HEK293 (cell line): ENCODE measurements at regions not wholly inside any gene's neighbourhood (a gene's known extent, or its start where the extent isn't known, plus 50 kb on each side); places are given as distances from the start of the nearest gene placed in this dataset.
A peak's percentile ranks its signal among the peaks of the same experiment; 100 is the strongest.

Experiments used
- CTCF ChIA-PET: fragments of 350-600 bp; formaldehyde crosslinking; extraction: SDS; loops from one replicate; lab custom pipeline; 2021; ENCODE audit warnings: antibody characterized with exemption; lab: Yijun Ruan, JAX
- POLR2A ChIA-PET: fragments of 300-600 bp; formaldehyde crosslinking; extraction: SDS; loops from one replicate; lab custom pipeline; 2020; ENCODE audit warnings: antibody characterized with exemption, inconsistent platforms; lab: Yijun Ruan, JAX
- H3K27ac ChIP-seq: fragments of 200-500 bp; sonication (Bioruptor generic); 2 replicates; pipeline ENCODE4 v1.5.1; 2014; ENCODE audit warnings: low read depth, low read length, control low read depth, inconsistent platforms; ENCODE audit errors: extremely low read depth
- H3K36me3 ChIP-seq, 2 experiments: fragments of 200-500 bp in 1 of 2; sonication (Bioruptor generic) in 1 of 2; 1 replicate in 1 of 2; 2 replicates in 1 of 2; pipeline ENCODE4 v1.5.1; 2014 to 2017; ENCODE audit warnings: inconsistent platforms in 2 of 2, low read length in 2 of 2; ENCODE audit not compliant: control insufficient read depth in 2 of 2, insufficient read depth in 1 of 2
- H3K4me1 ChIP-seq: fragments of 200-500 bp; sonication (Bioruptor generic); 2 replicates; pipeline ENCODE4 v1.5.1; 2014; ENCODE audit warnings: mild to moderate bottlenecking, low read length, inconsistent platforms; ENCODE audit not compliant: control insufficient read depth, insufficient read depth
- H3K4me3 ChIP-seq: 2 replicates; pipeline ENCODE4 v1.5.1; 2011; ENCODE audit warnings: low read depth, mild to moderate bottlenecking, control low read depth, low read length, moderate library complexity
- H3K9me3 ChIP-seq: fragments of 200-500 bp; sonication (Bioruptor generic); 2 replicates; pipeline ENCODE4 v1.5.1; 2014; ENCODE audit warnings: low read depth, low read length, inconsistent platforms; ENCODE audit not compliant: control insufficient read depth, insufficient read depth
- SP7 ChIP-seq: fragments of 450-650 bp; formaldehyde crosslinking; IDR thresholded peaks from 2 replicates; pipeline ENCODE4 v1.5.1; 2016; ENCODE audit warnings: missing biosample characterization, missing genetic modification characterization
- ZBTB17 ChIP-seq: fragments of 450-650 bp; formaldehyde crosslinking; IDR thresholded peaks from 2 replicates; pipeline ENCODE4 v1.5.1; 2016; ENCODE audit warnings: missing biosample characterization, missing genetic modification characterization
- ZNF202 ChIP-seq: fragments of 450-650 bp; formaldehyde crosslinking; IDR thresholded peaks from 2 replicates; pipeline ENCODE4 v1.5.1; 2016; ENCODE audit warnings: missing biosample characterization, missing genetic modification characterization, borderline replicate concordance
- ZNF248 ChIP-seq: fragments of 450-650 bp; formaldehyde crosslinking; IDR thresholded peaks from 2 replicates; pipeline ENCODE4 v1.5.1; 2017; ENCODE audit warnings: missing biosample characterization, missing genetic modification characterization
- ZNF416 ChIP-seq: fragments of 450-650 bp; formaldehyde crosslinking; IDR thresholded peaks from 2 replicates; pipeline ENCODE4 v1.5.1; 2016; ENCODE audit warnings: missing biosample characterization, missing genetic modification characterization
- ZNF529 ChIP-seq: fragments of 450-650 bp; formaldehyde crosslinking; IDR thresholded peaks from 2 replicates; pipeline ENCODE4 v1.5.1; 2017; ENCODE audit warnings: missing genetic modification characterization, missing biosample characterization; ENCODE audit not compliant: insufficient replicate concordance
- ZNF626 ChIP-seq: fragments of 450-650 bp; sonication (Bioruptor Pico); formaldehyde crosslinking; IDR thresholded peaks from 2 replicates; pipeline ENCODE4 v1.5.1; 2018; ENCODE audit warnings: missing biosample characterization, missing genetic modification characterization, inconsistent platforms
- ZNF768 ChIP-seq: fragments of 450-650 bp; formaldehyde crosslinking; IDR thresholded peaks from 2 replicates; pipeline ENCODE4 v1.5.1; 2018; ENCODE audit warnings: missing biosample characterization, mild to moderate bottlenecking, missing genetic modification characterization
- TF ChIP-seq, protein P1 (sequence below): sonication (generic); formaldehyde crosslinking; IDR thresholded peaks from 2 replicates; pipeline ENCODE4 v1.8.1; 2022; ENCODE audit warnings: mild to moderate bottlenecking, moderate library complexity, missing genetic modification reagents
- TF ChIP-seq, protein P2 (sequence below): fragments of 450-650 bp; formaldehyde crosslinking; IDR thresholded peaks from 2 replicates; pipeline ENCODE4 v1.5.0; 2017; ENCODE audit warnings: missing biosample characterization, missing genetic modification characterization, borderline replicate concordance
- TF ChIP-seq, protein P3 (sequence below): fragments of 450-650 bp; formaldehyde crosslinking; IDR thresholded peaks from 2 replicates; pipeline ENCODE4 v1.5.1; 2016; ENCODE audit warnings: missing biosample characterization, missing genetic modification characterization, borderline replicate concordance
- TF ChIP-seq, protein P4 (sequence below): fragments of 450-650 bp; formaldehyde crosslinking; IDR thresholded peaks from 2 replicates; pipeline ENCODE4; 2016; ENCODE audit warnings: missing biosample characterization, missing genetic modification characterization

DNA sequence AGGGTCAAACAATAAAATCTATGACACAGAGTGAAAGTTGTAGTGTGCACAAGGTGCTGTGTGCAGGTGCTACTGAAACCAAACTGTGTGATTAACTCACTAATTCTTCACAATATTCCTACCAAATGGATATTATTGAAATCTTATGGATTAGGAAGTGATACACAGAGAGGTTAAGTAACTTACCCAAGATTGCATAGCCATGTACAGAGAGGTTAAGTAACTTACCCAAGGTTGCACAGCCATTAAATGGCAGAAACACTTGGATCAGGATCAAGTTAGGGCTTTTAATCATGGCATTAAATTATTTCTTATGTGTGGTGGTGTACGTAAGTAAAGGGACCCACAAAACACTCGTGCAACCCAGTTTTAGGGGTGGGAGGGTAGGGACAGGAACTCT, 771.4 kb downstream of the AACS start:
- CTCF ChIA-PET = no interaction called here
- TF ChIP-seq, protein P1, sequence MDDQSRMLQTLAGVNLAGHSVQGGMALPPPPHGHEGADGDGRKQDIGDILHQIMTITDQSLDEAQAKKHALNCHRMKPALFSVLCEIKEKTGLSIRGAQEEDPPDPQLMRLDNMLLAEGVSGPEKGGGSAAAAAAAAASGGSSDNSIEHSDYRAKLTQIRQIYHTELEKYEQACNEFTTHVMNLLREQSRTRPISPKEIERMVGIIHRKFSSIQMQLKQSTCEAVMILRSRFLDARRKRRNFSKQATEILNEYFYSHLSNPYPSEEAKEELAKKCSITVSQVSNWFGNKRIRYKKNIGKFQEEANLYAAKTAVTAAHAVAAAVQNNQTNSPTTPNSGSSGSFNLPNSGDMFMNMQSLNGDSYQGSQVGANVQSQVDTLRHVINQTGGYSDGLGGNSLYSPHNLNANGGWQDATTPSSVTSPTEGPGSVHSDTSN (CRISPR knock-in tag) = no peak
- peak; percentile 56; the same call in 1 of the 2 replicates for TF ChIP-seq ZNF768 (tag by site-specific recombination)
- POLR2A ChIA-PET = no interaction called here

DNA sequence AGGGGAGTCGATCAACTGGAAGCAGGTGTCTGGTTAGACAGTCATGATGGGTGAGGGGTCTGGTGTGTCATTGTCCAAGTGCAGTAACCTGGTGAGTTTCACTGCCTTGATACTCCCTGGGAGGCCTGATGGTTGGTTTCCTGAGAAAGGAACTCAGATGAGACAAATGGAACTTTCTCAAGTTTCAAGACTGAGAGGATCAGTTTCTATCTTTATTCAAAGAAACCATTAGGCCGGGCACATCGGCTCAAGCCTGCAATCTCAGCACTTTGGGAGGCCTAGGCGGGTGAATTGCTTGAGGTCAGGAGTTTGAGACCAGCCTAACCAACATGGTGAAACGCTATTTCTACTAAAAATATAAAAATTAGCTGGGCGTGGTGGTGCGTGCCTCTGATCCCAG, 776.1 kb downstream of the AACS start:
- H3K27ac ChIP-seq = no peak overlapping the region
- POLR2A ChIA-PET = no interaction called here
- H3K9me3 ChIP-seq = no peaks in the 10 kb centered on the region
- TF ChIP-seq ZNF626 (no peak), SP7 (tag by site-specific recombination) (no peak), ZNF529 (tag by site-specific recombination) (no peak), ZNF248 (tag by site-specific recombination) (no peak), ZNF202 (tag by site-specific recombination) (no peak), ZBTB17 (tag by site-specific recombination) (no peak), ZNF416 (tag by site-specific recombination) (no peak)
- TF ChIP-seq, protein P2, sequence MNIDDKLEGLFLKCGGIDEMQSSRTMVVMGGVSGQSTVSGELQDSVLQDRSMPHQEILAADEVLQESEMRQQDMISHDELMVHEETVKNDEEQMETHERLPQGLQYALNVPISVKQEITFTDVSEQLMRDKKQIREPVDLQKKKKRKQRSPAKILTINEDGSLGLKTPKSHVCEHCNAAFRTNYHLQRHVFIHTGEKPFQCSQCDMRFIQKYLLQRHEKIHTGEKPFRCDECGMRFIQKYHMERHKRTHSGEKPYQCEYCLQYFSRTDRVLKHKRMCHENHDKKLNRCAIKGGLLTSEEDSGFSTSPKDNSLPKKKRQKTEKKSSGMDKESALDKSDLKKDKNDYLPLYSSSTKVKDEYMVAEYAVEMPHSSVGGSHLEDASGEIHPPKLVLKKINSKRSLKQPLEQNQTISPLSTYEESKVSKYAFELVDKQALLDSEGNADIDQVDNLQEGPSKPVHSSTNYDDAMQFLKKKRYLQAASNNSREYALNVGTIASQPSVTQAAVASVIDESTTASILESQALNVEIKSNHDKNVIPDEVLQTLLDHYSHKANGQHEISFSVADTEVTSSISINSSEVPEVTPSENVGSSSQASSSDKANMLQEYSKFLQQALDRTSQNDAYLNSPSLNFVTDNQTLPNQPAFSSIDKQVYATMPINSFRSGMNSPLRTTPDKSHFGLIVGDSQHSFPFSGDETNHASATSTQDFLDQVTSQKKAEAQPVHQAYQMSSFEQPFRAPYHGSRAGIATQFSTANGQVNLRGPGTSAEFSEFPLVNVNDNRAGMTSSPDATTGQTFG (tag by site-specific recombination) = no peak
- TF ChIP-seq, protein P3, sequence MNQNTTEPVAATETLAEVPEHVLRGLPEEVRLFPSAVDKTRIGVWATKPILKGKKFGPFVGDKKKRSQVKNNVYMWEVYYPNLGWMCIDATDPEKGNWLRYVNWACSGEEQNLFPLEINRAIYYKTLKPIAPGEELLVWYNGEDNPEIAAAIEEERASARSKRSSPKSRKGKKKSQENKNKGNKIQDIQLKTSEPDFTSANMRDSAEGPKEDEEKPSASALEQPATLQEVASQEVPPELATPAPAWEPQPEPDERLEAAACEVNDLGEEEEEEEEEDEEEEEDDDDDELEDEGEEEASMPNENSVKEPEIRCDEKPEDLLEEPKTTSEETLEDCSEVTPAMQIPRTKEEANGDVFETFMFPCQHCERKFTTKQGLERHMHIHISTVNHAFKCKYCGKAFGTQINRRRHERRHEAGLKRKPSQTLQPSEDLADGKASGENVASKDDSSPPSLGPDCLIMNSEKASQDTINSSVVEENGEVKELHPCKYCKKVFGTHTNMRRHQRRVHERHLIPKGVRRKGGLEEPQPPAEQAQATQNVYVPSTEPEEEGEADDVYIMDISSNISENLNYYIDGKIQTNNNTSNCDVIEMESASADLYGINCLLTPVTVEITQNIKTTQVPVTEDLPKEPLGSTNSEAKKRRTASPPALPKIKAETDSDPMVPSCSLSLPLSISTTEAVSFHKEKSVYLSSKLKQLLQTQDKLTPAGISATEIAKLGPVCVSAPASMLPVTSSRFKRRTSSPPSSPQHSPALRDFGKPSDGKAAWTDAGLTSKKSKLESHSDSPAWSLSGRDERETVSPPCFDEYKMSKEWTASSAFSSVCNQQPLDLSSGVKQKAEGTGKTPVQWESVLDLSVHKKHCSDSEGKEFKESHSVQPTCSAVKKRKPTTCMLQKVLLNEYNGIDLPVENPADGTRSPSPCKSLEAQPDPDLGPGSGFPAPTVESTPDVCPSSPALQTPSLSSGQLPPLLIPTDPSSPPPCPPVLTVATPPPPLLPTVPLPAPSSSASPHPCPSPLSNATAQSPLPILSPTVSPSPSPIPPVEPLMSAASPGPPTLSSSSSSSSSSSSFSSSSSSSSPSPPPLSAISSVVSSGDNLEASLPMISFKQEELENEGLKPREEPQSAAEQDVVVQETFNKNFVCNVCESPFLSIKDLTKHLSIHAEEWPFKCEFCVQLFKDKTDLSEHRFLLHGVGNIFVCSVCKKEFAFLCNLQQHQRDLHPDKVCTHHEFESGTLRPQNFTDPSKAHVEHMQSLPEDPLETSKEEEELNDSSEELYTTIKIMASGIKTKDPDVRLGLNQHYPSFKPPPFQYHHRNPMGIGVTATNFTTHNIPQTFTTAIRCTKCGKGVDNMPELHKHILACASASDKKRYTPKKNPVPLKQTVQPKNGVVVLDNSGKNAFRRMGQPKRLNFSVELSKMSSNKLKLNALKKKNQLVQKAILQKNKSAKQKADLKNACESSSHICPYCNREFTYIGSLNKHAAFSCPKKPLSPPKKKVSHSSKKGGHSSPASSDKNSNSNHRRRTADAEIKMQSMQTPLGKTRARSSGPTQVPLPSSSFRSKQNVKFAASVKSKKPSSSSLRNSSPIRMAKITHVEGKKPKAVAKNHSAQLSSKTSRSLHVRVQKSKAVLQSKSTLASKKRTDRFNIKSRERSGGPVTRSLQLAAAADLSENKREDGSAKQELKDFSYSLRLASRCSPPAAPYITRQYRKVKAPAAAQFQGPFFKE (tag by site-specific recombination) = no peak
- TF ChIP-seq, all 188 proteins: peak for 0
- no peak overlapping the region for H3K4me3 ChIP-seq
- no peaks in the 10 kb centered on the region for H3K4me1 ChIP-seq
- CTCF ChIA-PET = interaction anchor here (0.5 kb wide), 1 partner anchor 71 kb away, joined by 3 read pairs; no protein-coding TSS in a partner anchor
- no peaks in the 10 kb centered on the region for H3K36me3 ChIP-seq

More for the DNA sequence above, 771.4 kb downstream of the AACS start:
- Histone ChIP-seq H3K4me3 (no peak overlapping the region), H3K27ac (no peak overlapping the region), H3K9me3 (no peaks in the 10 kb centered on the region), H3K36me3 (no peaks in the 10 kb centered on the region), H3K4me1 (no peaks in the 10 kb centered on the region)

DNA sequence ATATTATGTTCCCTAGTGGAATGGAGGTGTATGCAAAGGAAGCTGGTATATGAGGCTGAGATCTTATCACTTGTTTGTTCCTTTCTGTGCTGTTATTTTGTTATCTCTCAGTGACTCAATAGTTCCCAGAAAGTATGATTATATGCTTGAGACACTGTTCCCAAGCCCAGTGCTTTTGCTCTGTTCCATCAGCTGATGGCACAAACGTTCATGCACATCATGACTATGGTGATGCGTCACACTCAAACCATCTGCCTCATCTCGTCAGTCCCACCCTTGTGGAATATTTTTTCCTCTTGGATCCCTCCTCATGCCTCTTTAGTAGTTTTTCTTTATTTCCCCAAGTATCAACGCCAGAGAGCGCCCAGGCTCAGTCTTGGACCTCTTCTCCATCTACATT, 786.9 kb downstream of the AACS start:
- no peaks in the 10 kb centered on the region for H3K9me3 ChIP-seq
- ChIA-PET POLR2A (no interaction called here), CTCF (no interaction called here)
- H3K4me3 ChIP-seq = no peak overlapping the region
- H3K4me1 ChIP-seq = no peaks in the 10 kb centered on the region
- TF ChIP-seq, protein P4, sequence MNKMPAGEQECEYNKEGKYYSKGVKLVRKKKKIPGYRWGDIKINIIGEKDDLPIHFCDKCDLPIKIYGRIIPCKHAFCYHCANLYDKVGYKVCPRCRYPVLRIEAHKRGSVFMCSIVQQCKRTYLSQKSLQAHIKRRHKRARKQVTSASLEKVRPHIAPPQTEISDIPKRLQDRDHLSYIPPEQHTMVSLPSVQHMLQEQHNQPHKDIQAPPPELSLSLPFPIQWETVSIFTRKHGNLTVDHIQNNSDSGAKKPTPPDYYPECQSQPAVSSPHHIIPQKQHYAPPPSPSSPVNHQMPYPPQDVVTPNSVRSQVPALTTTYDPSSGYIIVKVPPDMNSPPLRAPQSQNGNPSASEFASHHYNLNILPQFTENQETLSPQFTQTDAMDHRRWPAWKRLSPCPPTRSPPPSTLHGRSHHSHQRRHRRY (tag by site-specific recombination) = no peak
- H3K27ac ChIP-seq = no peak overlapping the region
- H3K36me3 ChIP-seq = no peaks in the 10 kb centered on the region
